D721Med (cell line): ENCODE measurements at regions not wholly inside any gene's neighbourhood (a gene's known extent, or its start where the extent isn't known, plus 50 kb on each side); places are given as distances from the start of the nearest gene placed in this dataset.

Source experiments
- DNase-seq: peaks from one replicate; pipeline ENCODE4 v3.0.0; 2011; ENCODE audit warnings: low spot score; ENCODE audit not compliant: insufficient read length
- FAIRE-seq: peaks from 2 replicates; lab custom pipeline; 2011; peaks lifted over from hg19 to GRCh38; lab: Jason Lieb, UNC
- CTCF ChIP-seq: IDR thresholded peaks from 2 replicates; pipeline ENCODE4 v1.5.1; 2012; ENCODE audit warnings: mild to moderate bottlenecking, control low read depth; ENCODE audit not compliant: insufficient read depth; ENCODE audit errors: missing control alignments

- no peak for FAIRE-seq
- TF ChIP-seq CTCF: no peak
These were observed 404.9 kb downstream of the TMEM182 start for GRCh38 chr2:103166456-103167324.

GRCh38 chr2:103167599-103167998, 405.8 kb downstream of the TMEM182 start:
- FAIRE-seq (no peak), DNase-seq (no peak)
- no peak for TF ChIP-seq CTCF

More at GRCh38 chr2:103166456-103167324, 404.9 kb downstream of the TMEM182 start:
- no peak for DNase-seq

GRCh38 chr2:103169861-103170260, 408.0 kb downstream of the TMEM182 start:
- FAIRE-seq (no peak), DNase-seq (no peak)
- no peak for TF ChIP-seq CTCF

GRCh38 chr2:103172821-103173220, 411.0 kb downstream of the TMEM182 start:
- FAIRE-seq: no peak
- no peak for TF ChIP-seq CTCF
- no peak for DNase-seq

GRCh38 chr2:103174711-103175110, 412.9 kb downstream of the TMEM182 start:
- no peak for FAIRE-seq

GRCh38 chr2:103176294-103176915, 414.6 kb downstream of the TMEM182 start:
- DNase-seq (no peak), FAIRE-seq (peak; percentile 92)
- no peak for TF ChIP-seq CTCF

More at GRCh38 chr2:103174711-103175110, 412.9 kb downstream of the TMEM182 start:
- TF ChIP-seq CTCF: no peak
- DNase-seq: no peak

GRCh38 chr2:103179798-103180197, 418.0 kb downstream of the TMEM182 start:
- TF ChIP-seq CTCF: no peak
- no peak for FAIRE-seq
- no peak for DNase-seq
